Natural killer cell (primary cell): ENCODE measurements at regions not wholly inside any gene's neighbourhood (a gene's known extent, or its start where the extent isn't known, plus 50 kb on each side); places are given as distances from the start of the nearest gene placed in this dataset.

Experiments
- ATAC-seq, 3 donors: fragments of 150-1000 bp in 2 of 3; fragments of 200-7000 bp in 1 of 3; cut with Tn5 transposase; 1 replicate in 1 of 3; 2 replicates in 2 of 3; pipeline ENCODE4 v1.10.0; 2021; ENCODE audit warnings: mild to moderate bottlenecking in 2 of 3, moderate library complexity in 2 of 3
- DNase-seq, 2 donors: peaks; one replicate each; pipeline versions ENCODE4 v3.0.0 to v3.0.0-alpha.2; 2013 to 2021; ENCODE audit warnings: mixed read lengths in 1 of 2
- H3K27ac ChIP-seq: one replicate; pipeline ENCODE4 v1.5.1; 2013; ENCODE audit warnings: mild to moderate bottlenecking, low read length
- H3K27me3 ChIP-seq: one replicate; pipeline ENCODE4 v1.6.1; 2013; ENCODE audit warnings: low read length; ENCODE audit not compliant: control insufficient read depth, insufficient read depth
- H3K36me3 ChIP-seq: one replicate; pipeline ENCODE4 v1.6.1; 2013; ENCODE audit warnings: low read length; ENCODE audit not compliant: control insufficient read depth, insufficient read depth
- H3K4me1 ChIP-seq: one replicate; pipeline ENCODE4 v1.6.1; 2013; ENCODE audit warnings: low read length; ENCODE audit not compliant: control insufficient read depth, insufficient read depth
- H3K4me3 ChIP-seq: one replicate; pipeline ENCODE4 v1.5.1; 2013; ENCODE audit warnings: low read length
- H3K9me3 ChIP-seq: one replicate; pipeline ENCODE4 v1.6.1; 2013; ENCODE audit warnings: low read length; ENCODE audit not compliant: control insufficient read depth, insufficient read depth
- H3K27ac Mint-ChIP-seq, 2 donors: one replicate each; pipeline ENCODE4 v1.8.0; 2022; ENCODE audit warnings: mild to moderate bottlenecking in 2 of 2, mixed read lengths in 2 of 2, moderate library complexity in 1 of 2
- H3K27me3 Mint-ChIP-seq, 2 donors: one replicate each; pipeline ENCODE4 v1.8.0; 2022; ENCODE audit warnings: low read depth in 2 of 2, mixed read lengths in 2 of 2
- H3K36me3 Mint-ChIP-seq: one replicate; pipeline ENCODE4 v1.8.0; 2022; ENCODE audit warnings: mixed read lengths
- H3K4me1 Mint-ChIP-seq, 2 donors: one replicate each; pipeline ENCODE4 v1.8.0; 2022; ENCODE audit warnings: mixed read lengths in 2 of 2
- H3K4me3 Mint-ChIP-seq: one replicate; pipeline ENCODE4 v1.8.0; 2022; ENCODE audit warnings: mild to moderate bottlenecking, moderate library complexity, mixed read lengths
- H3K9me3 Mint-ChIP-seq, 2 donors: one replicate each; pipeline ENCODE4 v1.8.0; 2022; ENCODE audit warnings: mixed read lengths in 2 of 2
- CTCF ChIP-seq: fragments of 200-600 bp; IDR thresholded peaks from one replicate; pipeline ENCODE4 v1.8.0; 2022; ENCODE audit warnings: antibody characterized with exemption
- WGBS: methylation state at CpG from one replicate; pipeline ENCODE4 v1.1.7; 2013; ENCODE audit warnings: missing lambda C conversion rate; ENCODE audit not compliant: insufficient coverage; 5-methylcytosine and 5-hydroxymethylcytosine counted together
- intact Hi-C: fragments of 100-400 bp; cut with micrococcal nuclease; formaldehyde crosslinking; loops from one replicate; pipeline ENCODE4 v1.14.2; 2022

GRCh38 chr9:105069696-105070095 lies 141.7 kb upstream of the ABCA1 start:
- Histone ChIP-seq H3K36me3 (no peaks in the 10 kb centered on the region), H3K4me3 (no peak overlapping the region), H3K27me3 (no peaks in the 10 kb centered on the region), H3K27ac (no peak overlapping the region), H3K4me1 (peaks cover 9% of the 10 kb centered on the region), H3K9me3 (no peaks in the 10 kb centered on the region)
- DNase-seq (no peak), ATAC-seq (no peak)
- Mint-ChIP-seq H3K27ac (no peak overlapping the region), H3K36me3 (no peaks in the 10 kb centered on the region), H3K4me1 (no peaks in the 10 kb centered on the region), H3K27me3 (peaks cover 8 to 12% of the 10 kb centered on the region in 2 donors), H3K4me3 (no peak overlapping the region), H3K9me3 (no peaks in the 10 kb centered on the region)
- intact Hi-C loops = no loop called here
- 94% methylated on average over 1 of the region's 1 CpG for WGBS
- TF ChIP-seq CTCF = no peak

GRCh38 chr9:105070176-105070575 lies 142.2 kb upstream of the ABCA1 start:
- ATAC-seq = no peak

GRCh38 chr9:105072476-105072875 lies 144.5 kb upstream of the ABCA1 start:
- Histone ChIP-seq H3K4me1 (no peaks in the 10 kb centered on the region), H3K9me3 (no peaks in the 10 kb centered on the region), H3K27ac (no peak overlapping the region), H3K36me3 (no peaks in the 10 kb centered on the region), H3K27me3 (no peaks in the 10 kb centered on the region), H3K4me3 (no peak overlapping the region)
- Mint-ChIP-seq H3K9me3 (no peaks in the 10 kb centered on the region), H3K36me3 (no peaks in the 10 kb centered on the region), H3K27me3 (no peaks in the 10 kb centered on the region), H3K4me1 (no peaks in the 10 kb centered on the region), H3K27ac (no peak overlapping the region), H3K4me3 (no peak overlapping the region)
- DNase-seq (no peak), ATAC-seq (no peak)
- intact Hi-C loops = no loop called here
- no peak for TF ChIP-seq CTCF

More at GRCh38 chr9:105070176-105070575, 142.2 kb upstream of the ABCA1 start:
- 90% methylated on average over 4 of the region's 4 CpGs for WGBS
- Histone ChIP-seq H3K27ac (no peak overlapping the region), H3K9me3 (no peaks in the 10 kb centered on the region), H3K36me3 (no peaks in the 10 kb centered on the region), H3K4me1 (peaks cover 7% of the 10 kb centered on the region), H3K27me3 (no peaks in the 10 kb centered on the region), H3K4me3 (no peak overlapping the region)
- Mint-ChIP-seq H3K4me3 (no peak overlapping the region), H3K27ac (no peak overlapping the region), H3K36me3 (no peaks in the 10 kb centered on the region), H3K27me3 (peaks cover 4 to 8% of the 10 kb centered on the region in 2 donors), H3K9me3 (no peaks in the 10 kb centered on the region), H3K4me1 (no peaks in the 10 kb centered on the region)
- intact Hi-C loops = no loop called here
- no peak for TF ChIP-seq CTCF
- no peak for DNase-seq

GRCh38 chr9:105073147-105073546 lies 145.2 kb upstream of the ABCA1 start:
- Histone ChIP-seq H3K27me3 (no peaks in the 10 kb centered on the region), H3K4me1 (no peaks in the 10 kb centered on the region), H3K27ac (no peak overlapping the region), H3K4me3 (no peak overlapping the region), H3K36me3 (no peaks in the 10 kb centered on the region), H3K9me3 (no peaks in the 10 kb centered on the region)
- TF ChIP-seq CTCF = no peak
- no peak for ATAC-seq
- Mint-ChIP-seq H3K27ac (no peak overlapping the region), H3K4me1 (no peaks in the 10 kb centered on the region), H3K27me3 (no peaks in the 10 kb centered on the region), H3K36me3 (no peaks in the 10 kb centered on the region), H3K9me3 (no peaks in the 10 kb centered on the region), H3K4me3 (no peak overlapping the region)
- intact Hi-C loops = no loop called here
- DNase-seq = no peak
- WGBS = no CpG with 5 or more reads among the region's 1 CpG
